ENCODE measurements at regions not wholly inside any gene's neighbourhood (a gene's known extent, or its start where the extent isn't known, plus 50 kb on each side); places are given as distances from the start of the nearest gene placed in this dataset.
"Not testable (repeated sequence)": the region's sequence is repeated elsewhere in the genome, so short reads cannot be mapped to it uniquely, and the experiment has no call there.

DNA sequence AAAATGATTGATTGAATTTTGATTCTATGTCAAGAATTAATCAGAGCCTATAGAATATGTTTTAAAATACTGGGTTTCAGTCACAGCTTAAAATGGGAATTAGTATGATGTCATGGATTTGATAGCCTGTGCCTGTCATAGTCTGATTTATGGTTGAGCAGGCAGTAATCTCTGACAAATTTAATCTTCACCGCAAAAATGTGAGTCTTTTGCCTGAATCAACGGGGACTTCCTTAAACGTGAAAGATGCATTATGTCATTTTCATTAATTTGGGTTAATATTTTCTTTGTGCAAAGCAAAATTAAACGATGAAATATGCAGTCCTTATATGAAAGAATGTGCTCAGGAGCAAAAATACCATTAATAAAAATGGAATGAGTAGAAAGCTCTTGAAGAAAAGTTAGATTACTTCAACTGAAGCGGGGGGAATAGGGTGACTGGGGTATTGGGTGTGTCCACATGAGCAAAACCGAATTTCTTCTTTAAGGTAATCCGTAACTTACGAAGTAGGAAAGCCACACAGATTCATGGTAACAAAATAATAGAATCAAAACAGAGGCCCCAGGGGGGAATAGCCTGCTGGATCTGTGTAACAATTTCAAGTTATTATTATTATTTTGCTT is 339.6 kb upstream of the NOX3 start:
- no peak for DNase-seq

DNA sequence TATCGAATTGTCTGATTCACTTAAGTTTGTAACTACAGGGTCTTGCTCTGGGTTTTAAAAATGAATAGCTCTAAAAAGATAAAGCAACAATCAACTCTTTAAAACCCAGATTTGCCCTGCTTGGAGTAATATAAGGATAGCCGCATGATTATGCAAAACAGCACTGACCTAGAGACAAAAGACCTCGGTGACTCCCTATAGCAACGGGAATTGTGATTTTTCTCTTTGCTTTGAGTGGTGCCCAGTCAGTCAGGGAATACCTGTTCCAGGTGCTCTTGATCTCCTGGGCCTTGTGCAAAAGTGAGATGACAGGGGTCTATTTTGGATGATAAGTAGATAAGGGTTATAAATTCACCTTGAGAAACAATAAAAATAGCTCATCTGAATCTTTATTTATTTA is 336.3 kb upstream of the NOX3 start:
- no peak for DNase-seq

DNA sequence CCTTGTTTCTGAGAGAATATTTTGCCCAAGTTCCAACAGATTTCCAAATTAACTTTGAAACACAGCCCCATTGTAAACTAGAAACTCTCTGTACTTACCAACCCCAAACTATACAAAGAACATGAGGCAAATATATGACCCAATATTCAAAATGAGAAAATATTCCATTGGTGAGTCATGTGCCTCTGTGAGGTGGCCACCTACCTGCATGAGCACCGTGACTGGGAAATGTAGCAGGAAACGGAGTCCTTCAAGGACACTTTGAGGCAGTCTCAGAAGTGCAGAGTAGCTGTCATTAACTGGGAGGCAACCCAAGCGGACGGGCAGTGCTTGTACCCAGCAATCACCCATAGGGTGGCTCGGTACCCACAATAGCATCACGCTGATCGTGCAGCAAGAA is 335.5 kb upstream of the NOX3 start:
- no peak for DNase-seq

DNA sequence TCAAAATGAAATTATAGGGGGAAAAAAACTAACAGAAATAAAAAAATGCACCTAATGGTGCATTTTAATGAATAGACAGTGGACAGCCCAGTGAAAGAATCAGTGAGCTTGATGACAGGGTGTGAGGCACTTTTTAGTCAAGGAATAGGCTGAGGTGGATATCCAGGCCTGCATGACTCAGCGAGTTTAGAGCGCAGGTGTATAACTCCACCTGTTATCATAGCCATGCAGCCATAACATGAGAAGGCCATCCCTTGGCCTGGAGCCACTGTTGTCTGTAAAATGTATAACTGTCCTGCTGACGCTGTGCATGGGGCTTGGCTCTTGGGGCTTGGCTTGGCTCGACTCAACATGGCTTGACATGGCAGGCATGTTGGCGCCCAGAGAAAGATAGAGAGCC is 331.5 kb upstream of the NOX3 start:
- DNase-seq: no peak

DNA sequence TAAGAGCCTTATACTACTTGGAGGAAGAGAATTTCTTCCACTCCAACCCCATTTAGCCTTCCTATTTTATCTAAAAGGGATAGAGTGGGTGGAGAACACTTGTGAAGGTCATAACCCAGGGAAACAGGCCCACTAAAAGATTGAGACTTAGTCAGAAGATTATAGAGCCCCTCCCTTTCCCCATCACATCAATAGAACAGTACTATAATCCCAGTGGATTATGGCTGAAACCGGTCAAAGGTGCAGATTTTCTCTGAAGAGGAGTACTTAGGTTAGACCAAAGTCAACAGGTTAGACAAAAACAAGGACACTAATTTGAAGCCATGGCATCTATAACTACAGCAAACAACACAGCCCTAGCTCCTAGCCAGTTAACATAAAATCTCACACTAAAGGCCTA is 330.9 kb upstream of the NOX3 start:
- no peak for DNase-seq

DNA sequence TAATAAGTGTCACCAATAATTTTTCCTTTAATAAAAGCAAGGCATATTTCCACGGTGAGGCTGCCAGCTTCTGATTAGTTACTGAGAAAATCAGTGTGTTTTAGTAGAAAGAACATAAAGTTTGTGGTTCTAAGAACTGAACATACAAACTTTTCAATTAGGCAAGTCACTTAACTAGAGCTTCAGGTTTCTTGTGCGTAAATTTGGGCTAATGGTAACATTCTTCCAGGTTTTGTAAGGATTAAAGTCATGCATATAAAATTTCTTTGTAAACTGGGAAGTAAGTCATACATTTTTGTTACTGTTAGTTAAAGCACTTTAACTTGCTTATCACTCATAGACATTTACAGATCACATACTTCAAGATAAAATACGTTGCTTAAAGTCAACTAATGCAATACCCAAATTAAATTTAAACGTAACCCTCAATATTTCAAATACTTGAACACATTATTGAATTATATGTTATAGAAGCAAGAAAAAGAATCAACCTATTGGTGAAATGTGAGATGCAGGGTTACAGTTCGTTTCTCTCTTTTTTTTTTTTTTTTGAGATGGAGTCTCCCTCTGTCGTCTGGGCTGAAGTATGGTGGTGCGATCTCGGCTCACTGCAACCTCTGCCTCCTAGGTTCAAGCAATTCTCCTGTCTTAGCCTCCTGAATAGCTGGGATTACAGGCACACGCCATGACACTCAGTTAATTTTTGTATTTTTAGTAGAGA is 327.3 kb upstream of the NOX3 start:
- no peak for DNase-seq

DNA sequence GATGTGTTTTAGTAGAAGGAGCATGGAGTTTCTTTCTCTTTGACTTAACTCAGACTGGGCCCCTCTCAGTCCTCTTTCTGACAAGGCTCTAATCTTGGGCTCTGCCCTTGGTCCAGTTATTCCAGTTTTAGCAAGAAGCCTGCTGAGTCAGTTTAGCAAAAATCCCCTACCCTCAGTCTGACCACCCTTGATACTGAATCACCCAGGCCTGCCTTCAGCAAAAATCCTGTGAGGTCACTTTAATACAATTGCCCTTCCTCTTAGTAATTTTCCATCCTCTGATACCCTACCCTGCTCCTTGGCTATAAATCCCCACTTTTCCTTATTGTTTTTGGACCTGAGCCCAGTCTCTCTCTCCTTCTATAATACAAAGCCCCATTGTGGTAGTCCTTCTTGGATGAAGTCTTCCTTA is 326.7 kb upstream of the NOX3 start:
- DNase-seq: no peak

DNA sequence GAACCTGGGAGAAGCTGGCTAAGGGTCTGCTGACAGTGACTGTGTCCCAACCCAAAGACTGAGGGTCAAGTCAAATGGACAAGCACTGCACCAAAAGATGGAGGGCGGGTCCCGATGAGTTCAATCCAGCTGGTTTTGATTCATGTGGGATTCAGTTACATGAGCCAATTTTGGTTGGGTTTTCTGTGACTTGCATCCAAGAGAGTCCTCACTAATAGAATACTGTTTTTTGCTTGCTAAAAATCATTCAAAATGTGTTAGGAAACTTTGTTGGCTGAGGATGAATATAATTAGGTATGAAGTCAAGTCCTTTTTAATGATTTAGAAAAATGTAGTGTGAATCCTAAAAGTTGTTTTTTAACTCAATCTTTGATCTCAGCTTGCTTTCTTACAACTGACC is 323.8 kb upstream of the NOX3 start:
- no peak for DNase-seq

DNA sequence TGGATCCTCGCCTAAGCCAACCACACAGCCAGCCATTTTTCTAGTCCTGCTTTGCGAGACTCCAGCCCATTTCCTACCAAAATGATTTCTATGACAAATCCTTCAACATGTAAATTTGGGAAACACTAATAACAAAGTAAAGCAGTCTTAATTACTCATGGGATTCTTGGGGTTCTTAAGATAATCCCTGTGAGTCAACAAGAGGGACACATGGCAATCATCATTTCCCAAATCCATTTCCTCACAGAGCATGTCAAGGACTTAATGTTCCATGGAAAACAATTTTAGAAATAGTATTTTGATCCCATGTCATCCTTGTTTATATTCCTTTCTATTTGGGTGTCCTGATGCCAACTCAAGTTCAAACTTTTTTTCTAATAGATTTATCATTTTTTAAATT is 322.7 kb upstream of the NOX3 start:
- no peak for DNase-seq

DNA sequence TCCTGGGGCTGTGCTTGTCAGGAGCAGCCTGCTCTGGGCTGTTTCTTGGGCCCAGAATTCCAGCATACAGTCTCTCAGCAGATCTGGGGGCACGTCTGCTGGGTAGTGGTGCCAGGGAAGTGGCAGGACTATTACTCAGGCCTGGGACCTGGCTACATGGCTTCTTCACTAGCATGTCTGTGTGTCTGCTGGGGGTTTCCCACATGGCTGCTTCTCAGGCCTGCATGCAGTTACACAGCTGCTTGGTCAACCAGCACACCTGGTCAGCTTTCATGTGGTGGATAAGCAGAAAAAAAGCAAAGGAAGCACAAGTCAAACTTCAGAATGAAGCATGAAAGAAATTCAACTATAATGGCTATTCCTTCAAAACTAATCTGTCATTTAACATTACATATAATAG is 316.2 kb upstream of the NOX3 start:
- no peak for DNase-seq

DNA sequence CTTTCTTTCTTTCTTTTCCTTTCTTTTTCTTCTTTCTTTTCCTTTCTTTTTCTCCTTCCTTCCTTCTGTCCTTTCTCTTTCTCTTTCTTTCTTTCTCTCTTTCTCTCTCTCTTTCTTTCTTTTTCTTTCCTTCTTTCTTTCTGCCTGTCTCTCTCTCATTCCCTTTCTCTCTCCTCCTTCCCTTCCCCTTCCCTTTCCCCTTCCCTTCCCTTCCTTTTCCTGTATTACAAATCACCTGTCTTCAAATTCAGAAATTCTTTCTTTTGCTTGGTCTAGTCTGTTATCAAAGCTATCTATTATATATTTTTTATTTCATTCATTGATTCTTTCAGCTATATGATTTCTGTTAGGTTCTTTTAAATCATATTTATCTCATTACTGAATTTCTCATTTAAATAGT is 315.2 kb upstream of the NOX3 start:
- no peak for DNase-seq

DNA sequence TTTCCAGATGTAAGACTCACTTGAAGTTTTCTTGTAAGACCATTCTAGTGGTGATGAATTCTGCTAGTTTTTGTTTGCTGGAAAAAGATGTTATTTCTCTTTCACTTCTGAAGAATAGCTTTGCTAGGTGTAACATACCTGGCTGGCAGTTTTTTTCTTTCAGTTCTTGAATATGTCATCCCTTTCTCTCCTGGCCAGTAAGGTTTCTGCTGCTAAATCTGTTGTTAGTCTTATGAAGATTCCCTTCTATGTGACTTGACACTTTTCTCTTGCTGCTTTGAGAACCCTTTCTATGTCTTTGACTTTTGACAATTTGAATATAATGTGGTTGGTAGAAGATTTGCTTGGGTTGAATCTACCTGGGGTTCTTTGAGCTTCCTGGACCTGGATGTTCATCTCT is 314.7 kb upstream of the NOX3 start:
- DNase-seq: no peak

DNA sequence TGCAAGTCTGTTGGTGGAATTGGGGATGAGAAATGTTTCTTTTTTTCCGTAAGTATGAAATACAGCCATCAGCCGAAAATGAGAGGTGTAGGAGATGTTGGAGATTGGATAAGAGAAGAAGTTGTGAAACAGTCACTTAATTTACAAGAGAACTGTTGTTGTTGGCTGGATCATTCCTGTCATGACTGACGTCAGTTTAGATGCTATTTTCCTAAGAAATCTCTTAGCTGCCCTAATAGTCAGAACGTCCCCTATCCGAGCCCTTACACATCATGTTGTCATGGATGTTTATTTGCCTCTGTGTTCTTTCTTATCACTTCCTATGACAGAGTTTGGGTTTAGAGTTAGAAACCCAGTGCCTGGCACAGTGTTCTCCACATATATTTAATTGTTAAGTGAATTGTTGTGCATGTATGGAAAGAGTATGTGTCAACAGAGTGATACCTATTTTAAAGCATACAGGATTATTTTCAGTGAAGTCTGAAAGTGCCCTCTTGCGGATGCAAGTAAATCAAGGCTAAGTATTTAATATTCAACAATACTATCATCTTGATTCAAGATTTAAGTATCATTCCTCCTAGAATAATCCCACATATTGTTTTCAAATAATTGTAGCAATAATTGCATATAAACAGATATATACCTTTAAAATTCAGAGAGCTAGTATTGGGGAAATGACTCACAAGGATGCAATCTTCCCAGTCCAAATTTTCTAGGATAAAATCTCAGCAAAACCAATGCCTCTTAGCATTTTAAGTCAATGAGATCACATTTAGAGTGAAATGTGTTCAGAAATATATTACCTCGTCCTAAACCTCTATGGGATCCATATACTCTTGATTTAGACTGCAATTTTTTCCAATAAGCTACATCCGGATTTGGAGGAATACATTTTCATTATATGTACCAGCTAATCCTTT is 309.9 kb upstream of the NOX3 start:
- no peak for DNase-seq

DNA sequence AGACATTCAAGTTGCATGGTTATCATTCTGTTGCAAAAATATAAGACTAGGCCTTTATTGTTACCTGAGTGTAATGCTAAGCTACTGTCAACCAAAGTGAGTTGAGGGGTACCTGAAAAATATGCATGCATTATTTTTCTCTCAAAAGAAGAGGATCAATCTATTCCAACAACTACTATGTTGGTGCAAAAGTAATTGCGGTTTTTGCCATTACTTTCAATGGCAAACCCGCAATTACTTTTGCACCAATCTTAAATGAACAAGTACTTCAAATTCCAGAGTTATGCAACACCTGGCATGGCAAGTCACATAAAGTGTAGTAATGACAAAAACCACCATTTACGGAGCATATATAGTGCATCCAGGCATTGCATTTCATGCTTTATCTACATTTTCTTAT is 307.0 kb upstream of the NOX3 start:
- no peak for DNase-seq

DNA sequence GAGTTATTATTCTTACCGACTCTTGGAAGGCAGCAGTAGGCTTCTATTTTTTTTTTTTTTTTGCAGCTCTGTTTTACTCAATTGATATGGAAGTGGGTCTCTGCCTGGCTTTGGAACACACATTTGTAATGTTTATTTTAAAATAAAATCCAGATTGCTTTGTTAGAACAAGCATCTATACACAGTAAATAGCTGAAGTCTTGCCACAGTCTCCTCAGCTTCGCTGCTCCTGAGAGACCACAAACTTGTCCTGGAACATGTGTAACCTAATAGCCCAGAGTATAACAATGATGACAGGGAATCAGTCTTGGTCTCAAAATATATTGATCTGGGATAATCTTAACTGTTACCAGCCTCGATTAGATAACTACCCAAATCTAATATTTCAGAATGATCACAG is 299.8 kb upstream of the NOX3 start:
- no peak for DNase-seq

DNA sequence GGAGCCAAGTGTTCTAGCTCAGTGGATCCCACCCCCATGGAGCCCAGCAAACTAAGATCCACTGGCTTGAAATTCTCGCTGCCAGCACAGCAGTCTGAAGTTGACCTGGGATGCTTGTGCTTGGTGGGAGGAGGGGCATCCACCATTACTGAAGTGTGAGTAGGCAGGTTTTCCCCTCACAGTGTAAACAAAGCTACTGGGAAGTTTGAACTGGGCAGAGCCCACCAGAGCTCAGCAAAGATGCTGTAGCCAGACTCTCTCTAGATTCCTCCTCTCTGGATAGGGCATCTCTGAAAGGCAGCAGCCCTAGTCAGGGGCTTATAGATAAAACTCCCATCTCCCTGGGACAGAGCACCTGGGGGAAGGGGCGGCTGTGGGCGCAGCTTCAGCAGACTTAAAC is 293.1 kb upstream of the NOX3 start:
- not testable (repeated sequence) for DNase-seq

DNA sequence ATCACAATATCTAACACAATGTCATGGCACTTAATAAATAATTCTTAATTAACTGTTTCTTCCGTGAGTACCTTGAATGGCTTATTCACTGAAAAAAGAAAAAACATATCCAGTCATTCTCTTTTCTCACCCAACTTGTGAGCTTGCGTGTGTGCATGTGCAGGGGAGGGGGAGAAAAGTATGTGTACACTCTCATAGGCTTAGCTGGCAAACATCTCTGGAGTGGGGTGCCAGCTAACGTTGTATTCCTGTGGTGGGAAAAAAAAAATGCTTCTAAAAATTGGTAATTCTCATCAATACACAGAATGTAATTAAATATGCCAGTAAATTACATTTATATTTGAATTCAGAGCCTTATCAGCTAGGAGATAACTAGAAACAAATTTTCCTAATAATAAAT is 291.9 kb upstream of the NOX3 start:
- no peak for DNase-seq

DNA sequence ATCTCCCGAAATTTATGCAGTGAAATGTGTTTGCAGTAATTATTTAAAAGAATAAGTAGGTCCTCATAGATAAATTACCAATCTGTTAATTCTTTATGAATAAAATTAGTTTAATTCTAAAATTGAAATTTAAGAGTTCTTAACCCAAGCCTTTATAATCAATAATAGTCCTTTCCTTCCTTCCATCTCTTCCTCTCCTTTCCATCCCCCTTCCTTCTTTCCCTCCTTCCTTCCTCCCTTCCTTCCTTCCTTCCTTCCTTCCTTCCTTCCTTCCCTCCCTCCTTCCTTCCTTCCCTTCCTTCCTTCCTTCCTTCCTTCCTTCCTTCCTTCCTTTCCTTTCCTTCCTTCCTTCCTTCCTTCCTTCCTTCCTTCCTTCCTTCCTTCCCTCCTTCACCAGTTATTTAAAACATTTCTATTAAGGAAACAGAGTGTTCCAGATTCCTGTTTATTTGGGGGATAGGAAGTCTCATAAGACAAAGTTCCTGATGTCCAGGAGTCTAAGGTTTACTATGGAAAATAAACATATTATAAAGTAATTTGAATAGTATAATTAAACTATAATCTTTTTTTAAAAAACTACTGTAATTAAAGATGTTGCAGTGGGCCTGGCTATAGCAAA is 285.3 kb upstream of the NOX3 start:
- no peak for DNase-seq

DNA sequence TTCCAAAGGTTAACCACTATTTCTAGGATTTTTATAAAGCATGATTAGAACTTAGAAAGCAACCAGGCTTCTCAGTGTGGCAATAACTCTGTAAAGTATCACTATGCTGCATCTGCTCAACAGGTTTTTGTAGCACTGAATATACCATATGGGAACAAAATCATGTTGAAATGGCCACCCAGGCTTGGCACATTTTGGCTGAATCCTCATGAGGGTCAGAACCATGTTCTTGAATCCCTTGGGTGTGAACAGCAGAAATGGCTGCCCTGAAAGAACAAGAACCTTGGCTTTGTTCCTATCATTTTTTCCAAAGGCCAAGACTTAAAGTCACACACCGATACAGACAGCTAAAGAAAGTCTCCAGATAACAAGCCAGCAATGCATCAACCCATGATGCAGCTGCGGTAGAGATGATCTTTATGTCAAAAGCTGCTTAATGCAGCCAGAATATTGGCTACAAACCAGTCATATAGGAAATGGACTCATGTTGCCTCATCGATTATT is 283.0 kb upstream of the NOX3 start:
- no peak for DNase-seq

DNA sequence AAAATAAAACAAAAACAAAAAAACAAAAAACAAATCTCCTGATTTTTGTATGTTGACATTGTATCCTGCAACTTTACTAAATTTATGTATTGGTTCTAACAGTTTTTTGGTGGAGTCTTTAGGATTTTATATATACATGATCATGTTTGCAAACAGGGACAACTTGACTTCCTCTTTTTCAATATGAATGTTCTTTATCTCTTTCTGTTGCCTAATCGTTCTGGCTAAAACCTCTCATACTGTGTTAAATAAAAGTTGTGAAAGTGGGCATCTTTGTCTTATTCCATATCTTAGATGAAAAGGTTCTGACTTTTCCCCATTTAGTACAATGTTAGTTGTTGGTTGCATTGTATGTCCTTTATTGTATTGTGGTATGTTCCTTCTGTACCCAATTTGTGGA is 261.7 kb upstream of the NOX3 start:
- no peak for DNase-seq

DNA sequence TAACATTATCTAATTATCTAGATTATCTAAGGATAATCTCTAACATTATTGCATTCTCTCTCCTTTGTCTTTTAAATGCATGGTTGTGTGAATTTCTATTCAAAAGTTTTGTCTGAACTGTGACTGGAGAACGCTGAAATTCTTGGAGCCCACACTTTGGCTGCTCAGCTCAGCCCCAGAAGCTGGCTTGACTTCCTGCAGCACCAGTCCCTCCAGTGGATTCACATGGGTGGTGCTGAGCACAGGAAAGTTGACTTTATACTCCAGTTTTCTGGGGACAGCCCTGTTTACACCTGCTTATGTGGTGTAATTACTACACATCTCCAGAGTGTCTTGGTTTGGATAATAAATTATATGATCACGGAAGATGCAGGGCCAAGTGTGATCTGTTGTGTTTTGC is 255.1 kb upstream of the NOX3 start:
- DNase-seq: no peak

DNA sequence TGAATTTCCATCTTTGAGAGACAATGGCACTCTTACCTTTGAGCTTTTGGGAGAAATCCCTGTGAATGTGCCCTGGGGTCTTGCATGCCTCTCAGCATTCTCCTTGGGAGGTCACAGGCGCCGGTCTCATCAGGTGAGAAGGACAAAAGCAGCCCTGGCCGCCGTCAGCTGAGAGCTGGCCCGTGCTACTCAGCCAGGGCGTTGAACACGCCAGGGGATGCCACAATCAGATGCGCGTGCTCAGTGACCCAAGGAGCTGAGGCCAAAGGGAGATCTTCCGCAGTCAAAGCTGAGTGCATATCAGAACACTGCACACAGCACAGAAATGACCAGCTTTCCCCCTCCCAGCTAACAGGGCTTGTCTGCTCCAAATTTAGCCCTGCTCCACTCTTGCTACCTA is 253.6 kb upstream of the NOX3 start:
- no peak for DNase-seq

DNA sequence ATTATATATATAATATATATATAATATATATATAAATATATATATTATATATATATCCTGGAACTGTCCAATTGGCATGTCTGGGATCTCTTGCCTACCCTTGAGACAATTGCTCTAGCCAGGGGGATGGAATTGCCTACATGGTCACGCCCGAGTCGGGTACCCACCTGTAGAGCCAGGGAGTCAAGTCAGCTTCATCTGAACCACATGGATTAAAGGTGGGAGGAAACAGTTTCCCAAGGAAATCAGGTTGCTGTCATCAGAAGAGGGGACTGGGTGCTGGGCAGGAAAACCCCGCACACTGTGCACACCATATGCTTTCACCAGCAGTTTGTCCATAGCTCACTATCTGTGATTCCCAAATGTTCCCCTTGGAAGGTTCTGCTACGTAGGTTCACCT is 252.5 kb upstream of the NOX3 start:
- no peak for DNase-seq

Measured in hippocampal formation (tissue), 2 donors.